ENCODE measurements at regions not wholly inside any gene's neighbourhood (a gene's known extent, or its start where the extent isn't known, plus 50 kb on each side); places are given as distances from the start of the nearest gene placed in this dataset.

DNA sequence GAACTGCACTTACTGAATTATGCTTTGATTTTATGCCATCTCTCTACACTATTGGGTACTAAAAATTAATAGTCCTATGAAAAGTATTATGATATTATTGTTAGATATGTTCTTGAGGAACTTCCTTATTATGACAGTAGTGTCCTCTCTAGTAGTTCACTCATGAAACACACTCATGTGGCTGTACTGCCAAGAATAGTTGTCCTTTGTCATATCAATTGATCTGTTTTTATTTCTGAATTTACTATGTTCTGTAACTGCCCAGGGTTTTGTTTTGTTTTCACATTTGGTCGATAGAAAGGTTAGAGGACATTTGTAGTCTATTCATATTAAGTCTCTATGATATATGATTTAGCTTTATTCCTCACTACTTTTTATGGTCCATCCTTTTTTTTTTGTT is 215.2 kb downstream of the PPARGC1A start:
- no peak overlapping the region for H3K4me3 ChIP-seq (ENCODE audit: low read depth, low read length)
- no peak for TF ChIP-seq CTCF (IDR thresholded peaks at IDR 0.05; ENCODE audit: borderline replicate concordance, insufficient read depth, low read depth, low read length)

DNA sequence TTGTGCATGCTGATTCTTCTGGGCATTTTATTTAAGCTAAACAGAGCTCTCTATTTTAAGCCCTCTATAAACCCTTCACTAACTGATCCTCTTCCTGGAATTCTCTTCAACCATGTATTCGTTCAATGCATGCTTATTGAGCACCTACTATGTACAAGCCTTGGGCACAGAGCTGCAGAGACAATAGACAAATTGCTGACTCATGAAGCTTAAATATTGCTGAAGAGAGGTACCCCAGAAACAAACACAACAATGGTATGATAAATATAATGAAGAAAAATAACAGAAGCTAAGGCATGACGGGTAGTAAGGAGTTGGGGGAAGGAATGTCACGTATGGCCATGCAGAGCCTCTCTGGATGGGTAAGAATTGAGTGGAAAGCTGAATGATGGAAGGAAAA is 222.2 kb downstream of the PPARGC1A start:
- H3K4me3 ChIP-seq (ENCODE audit: low read depth, low read length) = no peak overlapping the region
- TF ChIP-seq CTCF (IDR thresholded peaks at IDR 0.05; ENCODE audit: borderline replicate concordance, insufficient read depth, low read depth, low read length) = no peak

DNA sequence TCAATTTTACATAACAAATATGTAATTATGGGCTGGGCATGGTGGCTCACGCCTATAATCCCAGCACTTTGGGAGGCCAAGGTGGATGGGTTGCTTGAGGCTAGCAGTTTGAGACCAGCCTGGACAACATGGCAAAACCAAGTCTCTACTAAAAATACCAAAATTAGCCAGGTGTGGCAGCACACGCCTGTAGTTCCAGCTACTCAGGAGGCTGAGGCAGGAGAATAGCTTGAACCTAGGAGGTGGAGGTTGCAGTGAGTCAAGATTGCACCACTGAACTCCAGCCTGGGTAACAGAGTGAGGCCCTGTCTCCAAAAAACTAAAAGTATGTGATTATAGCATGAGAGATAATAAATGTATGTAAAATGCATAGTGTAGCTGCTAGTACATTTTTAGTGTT is 229.0 kb downstream of the PPARGC1A start:
- no peak for TF ChIP-seq CTCF (IDR thresholded peaks at IDR 0.05; ENCODE audit: borderline replicate concordance, insufficient read depth, low read depth, low read length)
- H3K4me3 ChIP-seq (ENCODE audit: low read depth, low read length) = no peak overlapping the region

GRCh38 chr4:23654791-23655190 is 235.1 kb downstream of the PPARGC1A start:
- no peak for TF ChIP-seq CTCF (IDR thresholded peaks at IDR 0.05; ENCODE audit: borderline replicate concordance, insufficient read depth, low read depth, low read length)
- H3K4me3 ChIP-seq (ENCODE audit: low read depth, low read length) = no peak overlapping the region

- no peak for TF ChIP-seq CTCF (IDR thresholded peaks at IDR 0.05; ENCODE audit: borderline replicate concordance, insufficient read depth, low read depth, low read length)
- no peak overlapping the region for H3K4me3 ChIP-seq (ENCODE audit: low read depth, low read length)
These were observed 240.8 kb downstream of the PPARGC1A start for GRCh38 chr4:23648854-23649596.

- H3K4me3 ChIP-seq (ENCODE audit: low read depth, low read length) = no peak overlapping the region
- TF ChIP-seq CTCF (IDR thresholded peaks at IDR 0.05; ENCODE audit: borderline replicate concordance, insufficient read depth, low read depth, low read length) = no peak
These were observed 254.4 kb downstream of the PPARGC1A start for GRCh38 chr4:23635468-23635867.

GRCh38 chr4:23631255-23631950 is 258.4 kb downstream of the PPARGC1A start:
- no peak overlapping the region for H3K4me3 ChIP-seq (ENCODE audit: low read depth, low read length)
- no peak for TF ChIP-seq CTCF (IDR thresholded peaks at IDR 0.05; ENCODE audit: borderline replicate concordance, insufficient read depth, low read depth, low read length)
